22Rv1 (cell line): ENCODE measurements at regions not wholly inside any gene's neighbourhood (a gene's known extent, or its start where the extent isn't known, plus 50 kb on each side); places are given as distances from the start of the nearest gene placed in this dataset.

ENCODE experiments used
- CTCF ChIP-seq: fragments of 450-650 bp; IDR thresholded peaks from 2 replicates; pipeline ENCODE4 v1.5.1; 2017; ENCODE audit warnings: mild to moderate bottlenecking
- ZFX ChIP-seq: fragments of 450-650 bp; IDR thresholded peaks from 2 replicates; pipeline ENCODE4 v1.6.1; 2017; ENCODE audit warnings: antibody characterized with exemption, borderline replicate concordance

- no peak for TF ChIP-seq CTCF
- no peak for TF ChIP-seq ZFX
These were observed 292.6 kb upstream of the DAB2 start for GRCh38 chr5:39717176-39717897.
